ENCODE measurements at regions not wholly inside any gene's neighbourhood (a gene's known extent, or its start where the extent isn't known, plus 50 kb on each side); places are given as distances from the start of the nearest gene placed in this dataset.

DNA sequence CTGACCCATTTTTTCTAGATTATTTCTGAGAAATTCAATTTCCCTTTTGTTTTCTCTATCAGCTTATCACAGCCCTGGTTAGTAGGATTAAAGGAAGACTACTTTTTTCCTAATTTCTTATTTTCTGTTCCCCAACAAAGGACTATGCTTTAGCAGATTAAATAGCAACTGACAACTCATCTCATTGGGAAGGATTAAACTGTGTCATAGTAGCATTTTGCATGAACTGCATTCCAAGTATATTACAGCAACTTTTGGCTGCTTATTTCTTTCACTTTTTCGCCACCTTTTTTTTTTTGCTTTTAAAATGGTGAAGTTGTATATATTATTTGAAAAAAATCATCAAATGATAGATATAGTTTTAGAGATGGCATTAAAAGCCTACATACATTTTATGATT is 570.3 kb downstream of the FBXO15 start:
- TF ChIP-seq, protein P1, sequence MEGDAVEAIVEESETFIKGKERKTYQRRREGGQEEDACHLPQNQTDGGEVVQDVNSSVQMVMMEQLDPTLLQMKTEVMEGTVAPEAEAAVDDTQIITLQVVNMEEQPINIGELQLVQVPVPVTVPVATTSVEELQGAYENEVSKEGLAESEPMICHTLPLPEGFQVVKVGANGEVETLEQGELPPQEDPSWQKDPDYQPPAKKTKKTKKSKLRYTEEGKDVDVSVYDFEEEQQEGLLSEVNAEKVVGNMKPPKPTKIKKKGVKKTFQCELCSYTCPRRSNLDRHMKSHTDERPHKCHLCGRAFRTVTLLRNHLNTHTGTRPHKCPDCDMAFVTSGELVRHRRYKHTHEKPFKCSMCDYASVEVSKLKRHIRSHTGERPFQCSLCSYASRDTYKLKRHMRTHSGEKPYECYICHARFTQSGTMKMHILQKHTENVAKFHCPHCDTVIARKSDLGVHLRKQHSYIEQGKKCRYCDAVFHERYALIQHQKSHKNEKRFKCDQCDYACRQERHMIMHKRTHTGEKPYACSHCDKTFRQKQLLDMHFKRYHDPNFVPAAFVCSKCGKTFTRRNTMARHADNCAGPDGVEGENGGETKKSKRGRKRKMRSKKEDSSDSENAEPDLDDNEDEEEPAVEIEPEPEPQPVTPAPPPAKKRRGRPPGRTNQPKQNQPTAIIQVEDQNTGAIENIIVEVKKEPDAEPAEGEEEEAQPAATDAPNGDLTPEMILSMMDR (conservative IDR thresholded peaks at IDR 0.05; ENCODE audit: low read length), result no peak
- no peak for TF ChIP-seq EZH2phosphoT487 (IDR thresholded peaks at IDR 0.05; ENCODE audit: borderline replicate concordance)

Measured in Loucy (cell line).